ENCODE measurements at regions not wholly inside any gene's neighbourhood (a gene's known extent, or its start where the extent isn't known, plus 50 kb on each side); places are given as distances from the start of the nearest gene placed in this dataset.
A peak's percentile ranks its signal among the peaks of the same experiment; 100 is the strongest.

- DNase-seq (ENCODE audit: low read depth) = no peak
- H3K4me3 ChIP-seq (ENCODE audit: low read depth, low read length) = no peak overlapping the region
- no peak for TF ChIP-seq CTCF (conservative IDR thresholded peaks at IDR 0.05; ENCODE audit: low read depth, low read length)
Observed at GRCh38 chr12:127189992-127190391, 1077.0 kb upstream of the TMEM132C start.

DNA sequence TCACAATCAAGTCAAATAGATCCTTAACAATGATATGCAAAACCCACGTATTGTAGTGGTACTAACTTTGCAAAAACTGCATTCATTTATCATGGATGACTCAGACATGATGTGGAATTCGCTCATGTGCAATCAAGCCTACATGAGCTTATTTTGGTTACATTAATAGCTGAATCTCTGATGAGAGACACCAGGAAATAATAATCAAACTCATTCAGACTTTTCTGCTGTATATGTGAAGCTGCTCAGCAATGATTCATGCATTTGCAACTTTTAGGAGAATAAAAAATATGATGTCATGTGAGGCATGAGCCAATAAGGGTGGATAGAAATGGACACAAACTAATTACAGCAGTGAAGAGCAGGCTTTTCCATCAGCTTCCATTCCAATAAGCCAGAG is 1075.8 kb upstream of the TMEM132C start:
- H3K4me3 ChIP-seq (ENCODE audit: low read depth, low read length) = no peak overlapping the region
- no peak for TF ChIP-seq CTCF (conservative IDR thresholded peaks at IDR 0.05; ENCODE audit: low read depth, low read length)
- DNase-seq (ENCODE audit: low read depth) = peak; percentile 67

- DNase-seq (ENCODE audit: low read depth) = no peak
- no peak for TF ChIP-seq CTCF (conservative IDR thresholded peaks at IDR 0.05; ENCODE audit: low read depth, low read length)
- no peak overlapping the region for H3K4me3 ChIP-seq (ENCODE audit: low read depth, low read length)
Observed at GRCh38 chr12:127192391-127192790, 1074.6 kb upstream of the TMEM132C start.

DNA sequence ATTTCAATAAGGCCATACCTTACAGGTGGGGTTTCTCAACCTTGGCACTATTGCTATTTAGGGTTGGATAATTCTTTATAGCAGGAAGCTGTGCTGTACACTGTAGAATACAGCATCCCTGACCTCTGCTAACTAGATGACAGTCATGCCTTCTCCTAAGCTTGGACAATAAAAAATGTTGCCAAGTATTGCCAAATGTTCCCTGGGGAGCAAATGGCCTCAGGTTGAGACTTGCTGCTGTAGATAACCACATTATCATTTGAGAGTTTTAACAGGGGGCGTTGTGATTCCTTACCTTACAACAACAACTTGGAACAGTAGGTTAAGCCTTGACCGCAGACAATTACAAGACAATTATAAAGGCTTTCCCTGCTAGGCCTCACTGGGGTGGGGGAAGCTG is 1073.6 kb upstream of the TMEM132C start:
- no peak overlapping the region for H3K4me3 ChIP-seq (ENCODE audit: low read depth, low read length)
- no peak for TF ChIP-seq CTCF (conservative IDR thresholded peaks at IDR 0.05; ENCODE audit: low read depth, low read length)
- no peak for DNase-seq (ENCODE audit: low read depth)

DNA sequence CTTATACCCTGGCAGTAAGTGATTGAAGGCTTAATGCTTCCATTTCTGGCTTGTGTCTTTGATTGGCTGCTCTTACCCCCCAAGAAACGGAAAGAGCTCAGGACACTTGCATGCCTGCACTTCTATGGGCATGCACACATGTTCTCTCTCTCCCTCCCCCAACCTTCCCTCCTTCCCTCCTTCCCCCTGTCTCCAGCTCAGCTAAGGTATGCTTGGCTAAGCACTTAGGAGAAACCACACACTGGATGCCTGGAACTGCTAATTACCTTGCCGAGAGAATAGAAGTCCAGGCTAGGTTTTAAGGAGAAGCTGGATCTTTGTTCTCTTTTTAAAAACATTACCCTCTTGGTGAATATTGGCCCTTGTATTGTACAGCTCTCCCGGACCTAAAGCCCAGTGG is 1072.8 kb upstream of the TMEM132C start:
- no peak for TF ChIP-seq CTCF (conservative IDR thresholded peaks at IDR 0.05; ENCODE audit: low read depth, low read length)
- DNase-seq (ENCODE audit: low read depth) = peak; percentile 39
- H3K4me3 ChIP-seq (ENCODE audit: low read depth, low read length) = no peak overlapping the region

- peak overlapping the region; percentile 61 for H3K4me3 ChIP-seq (ENCODE audit: low read depth, low read length)
- DNase-seq (ENCODE audit: low read depth) = peak; percentile 62
- TF ChIP-seq CTCF (conservative IDR thresholded peaks at IDR 0.05; ENCODE audit: low read depth, low read length) = no peak
Observed at GRCh38 chr12:127205781-127206555, 1061.0 kb upstream of the TMEM132C start.

GRCh38 chr12:127209318-127209717 is 1057.7 kb upstream of the TMEM132C start:
- TF ChIP-seq CTCF (conservative IDR thresholded peaks at IDR 0.05; ENCODE audit: low read depth, low read length) = no peak
- no peak overlapping the region for H3K4me3 ChIP-seq (ENCODE audit: low read depth, low read length)
- no peak for DNase-seq (ENCODE audit: low read depth)
